ENCODE measurements at regions not wholly inside any gene's neighbourhood (a gene's known extent, or its start where the extent isn't known, plus 50 kb on each side); places are given as distances from the start of the nearest gene placed in this dataset.

DNA sequence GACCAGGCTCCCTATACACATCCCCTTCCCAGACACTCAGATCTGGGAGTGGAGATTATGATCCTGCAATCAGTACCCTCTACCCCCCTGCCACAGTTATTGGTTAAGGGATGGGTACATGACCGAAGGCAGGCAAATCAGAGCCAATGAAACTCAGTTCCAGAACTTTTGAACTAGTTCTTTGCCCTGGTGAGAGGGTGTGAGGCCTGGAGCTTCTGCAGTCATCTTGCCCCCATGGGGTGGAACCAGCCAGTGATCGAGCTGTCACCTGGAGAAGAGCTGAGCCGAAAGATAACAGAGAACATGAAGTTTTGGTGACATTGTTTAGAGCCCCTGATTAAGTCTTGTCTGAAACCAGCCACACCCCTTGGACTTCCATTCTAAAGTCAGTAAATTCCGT is 88.2 kb upstream of the DUSP5 start:
- H3K4me3 ChIP-seq (ENCODE audit: low read depth in 1 of 2, low read length in 2 of 2) = no peak overlapping the region
- peaks cover 0 to 15% of the 10 kb centered on the region in 2 donors for H3K4me1 ChIP-seq (ENCODE audit: control insufficient read depth in 1 of 2, insufficient read depth in 2 of 2, low read length in 2 of 2)
- no peak overlapping the region for H3K27ac ChIP-seq (ENCODE audit: low read length)
- H3K27me3 ChIP-seq (ENCODE audit: low read depth, low read length) = no peaks in the 10 kb centered on the region
- no peaks in the 10 kb centered on the region for H3K9me3 ChIP-seq (ENCODE audit: control insufficient read depth in 1 of 2, low read length in 2 of 2)
- no peaks in the 10 kb centered on the region for H3K36me3 ChIP-seq (ENCODE audit: control insufficient read depth in 1 of 2, insufficient read depth in 2 of 2, low read length in 2 of 2)

DNA sequence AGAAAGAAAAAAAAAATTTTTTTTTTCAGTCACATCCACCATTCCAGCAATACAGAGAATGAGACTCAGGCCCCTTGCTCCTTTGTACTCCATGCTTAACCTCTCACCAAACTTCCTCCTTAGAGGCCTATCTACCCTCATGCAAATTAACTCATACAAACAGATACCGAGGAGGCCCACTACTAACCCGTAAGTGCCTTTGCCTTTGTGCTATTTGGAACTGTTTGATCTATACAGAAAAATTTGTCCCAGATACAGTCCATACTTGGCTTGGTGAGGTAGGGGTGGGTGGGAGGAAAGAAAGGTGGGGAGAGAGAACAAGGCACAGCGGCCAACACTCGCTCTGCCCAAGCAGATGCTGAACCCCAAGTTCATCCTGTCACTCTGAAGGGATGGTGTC is 87.8 kb upstream of the DUSP5 start:
- Histone ChIP-seq H3K36me3 (ENCODE audit: control insufficient read depth in 1 of 2, insufficient read depth in 2 of 2, low read length in 2 of 2) (no peaks in the 10 kb centered on the region), H3K4me3 (ENCODE audit: low read depth in 1 of 2, low read length in 2 of 2) (no peak overlapping the region), H3K4me1 (ENCODE audit: control insufficient read depth in 1 of 2, insufficient read depth in 2 of 2, low read length in 2 of 2) (peaks cover 0 to 15% of the 10 kb centered on the region in 2 donors), H3K27ac (ENCODE audit: low read length) (peak overlapping the region; percentile 6), H3K9me3 (ENCODE audit: control insufficient read depth in 1 of 2, low read length in 2 of 2) (no peaks in the 10 kb centered on the region), H3K27me3 (ENCODE audit: low read depth, low read length) (no peaks in the 10 kb centered on the region)

- Histone ChIP-seq H3K4me1 (ENCODE audit: control insufficient read depth in 1 of 2, insufficient read depth in 2 of 2, low read length in 2 of 2) (peaks cover 0 to 15% of the 10 kb centered on the region in 2 donors), H3K9me3 (ENCODE audit: control insufficient read depth in 1 of 2, low read length in 2 of 2) (no peaks in the 10 kb centered on the region), H3K36me3 (ENCODE audit: control insufficient read depth in 1 of 2, insufficient read depth in 2 of 2, low read length in 2 of 2) (no peaks in the 10 kb centered on the region), H3K27me3 (ENCODE audit: low read depth, low read length) (no peaks in the 10 kb centered on the region), H3K4me3 (ENCODE audit: low read depth in 1 of 2, low read length in 2 of 2) (no peak overlapping the region), H3K27ac (ENCODE audit: low read length) (peak overlapping the region; percentile 6)
Measured at GRCh38 chr10:110410329-110411046, 87.2 kb upstream of the DUSP5 start.

DNA sequence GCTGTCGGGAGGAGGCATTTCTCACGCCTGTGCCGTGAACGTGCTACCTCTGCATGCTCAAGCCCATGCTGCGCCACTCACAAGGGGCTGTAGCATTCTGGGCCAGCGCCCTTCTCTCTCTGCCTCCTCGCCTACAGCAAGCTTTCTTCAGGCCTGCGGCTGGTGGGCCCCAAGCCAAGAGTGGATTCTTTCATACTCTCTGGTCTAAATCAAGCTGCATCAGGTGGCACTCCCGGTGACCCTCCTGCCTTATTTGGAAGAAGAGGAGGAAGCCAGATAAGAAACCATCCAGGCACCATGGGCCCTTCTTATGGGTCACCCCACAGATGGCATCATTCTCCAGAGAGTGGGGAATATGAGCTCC is 86.7 kb upstream of the DUSP5 start:
- no peaks in the 10 kb centered on the region for H3K36me3 ChIP-seq (ENCODE audit: control insufficient read depth in 1 of 2, insufficient read depth in 2 of 2, low read length in 2 of 2)
- H3K9me3 ChIP-seq (ENCODE audit: control insufficient read depth in 1 of 2, low read length in 2 of 2) = no peaks in the 10 kb centered on the region
- H3K4me1 ChIP-seq (ENCODE audit: control insufficient read depth in 1 of 2, insufficient read depth in 2 of 2, low read length in 2 of 2) = peaks cover 0 to 15% of the 10 kb centered on the region in 2 donors
- H3K27me3 ChIP-seq (ENCODE audit: low read depth, low read length) = no peaks in the 10 kb centered on the region
- H3K4me3 ChIP-seq (ENCODE audit: low read depth in 1 of 2, low read length in 2 of 2) = no peak overlapping the region
- H3K27ac ChIP-seq (ENCODE audit: low read length) = no peak overlapping the region

GRCh38 chr10:110413049-110413783 is 84.5 kb upstream of the DUSP5 start:
- no peaks in the 10 kb centered on the region for H3K27me3 ChIP-seq (ENCODE audit: low read depth, low read length)
- peaks cover 0 to 11% of the 10 kb centered on the region in 2 donors for H3K4me1 ChIP-seq (ENCODE audit: control insufficient read depth in 1 of 2, insufficient read depth in 2 of 2, low read length in 2 of 2)
- no peaks in the 10 kb centered on the region for H3K9me3 ChIP-seq (ENCODE audit: control insufficient read depth in 1 of 2, low read length in 2 of 2)
- no peak overlapping the region for H3K27ac ChIP-seq (ENCODE audit: low read length)
- H3K36me3 ChIP-seq (ENCODE audit: control insufficient read depth in 1 of 2, insufficient read depth in 2 of 2, low read length in 2 of 2) = no peaks in the 10 kb centered on the region
- no peak overlapping the region for H3K4me3 ChIP-seq (ENCODE audit: low read depth in 1 of 2, low read length in 2 of 2)

- no peak overlapping the region for H3K27ac ChIP-seq (ENCODE audit: low read length)
- H3K4me1 ChIP-seq (ENCODE audit: control insufficient read depth in 1 of 2, insufficient read depth in 2 of 2, low read length in 2 of 2) = peaks cover 0 to 11% of the 10 kb centered on the region in 2 donors
- H3K9me3 ChIP-seq (ENCODE audit: control insufficient read depth in 1 of 2, low read length in 2 of 2) = no peaks in the 10 kb centered on the region
- H3K27me3 ChIP-seq (ENCODE audit: low read depth, low read length) = no peaks in the 10 kb centered on the region
- no peaks in the 10 kb centered on the region for H3K36me3 ChIP-seq (ENCODE audit: control insufficient read depth in 1 of 2, insufficient read depth in 2 of 2, low read length in 2 of 2)
- H3K4me3 ChIP-seq (ENCODE audit: low read depth in 1 of 2, low read length in 2 of 2) = no peak overlapping the region
Measured at GRCh38 chr10:110413903-110414547, 83.7 kb upstream of the DUSP5 start.

DNA sequence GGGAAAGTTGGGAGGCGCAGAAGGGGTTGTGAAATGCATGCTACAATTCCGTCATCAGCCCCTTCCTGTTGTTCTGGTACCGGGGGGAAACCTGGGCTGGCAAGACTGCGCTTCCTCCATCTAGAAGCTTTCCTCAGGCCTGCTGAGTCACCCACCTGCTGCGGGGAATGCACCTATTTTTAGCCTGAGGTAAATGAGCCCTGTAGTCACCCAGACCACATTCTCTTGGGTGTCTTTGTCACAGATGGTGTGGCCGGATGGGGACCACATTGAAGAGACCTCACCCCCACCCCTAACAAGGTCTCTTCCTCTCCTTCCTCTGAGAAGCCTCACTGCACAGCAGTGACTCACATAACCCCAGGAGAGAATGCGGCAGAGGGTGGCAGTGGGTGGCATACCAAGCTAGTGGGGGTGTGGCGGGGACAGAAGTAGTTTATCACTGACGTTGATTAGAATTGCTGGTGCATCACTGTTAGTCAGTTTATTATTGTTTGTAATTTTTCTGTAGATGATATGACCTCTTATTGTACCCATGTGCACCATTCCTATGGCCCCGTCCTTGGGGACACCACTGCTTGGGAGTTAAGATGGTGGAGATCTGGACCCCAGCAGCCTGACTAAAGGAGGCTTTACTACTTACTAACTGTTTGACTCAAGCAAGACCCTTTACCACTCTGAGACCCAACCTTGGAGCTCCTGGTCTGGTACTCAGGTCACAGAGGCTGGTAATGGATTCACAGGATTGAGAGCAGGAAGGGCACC is 83.0 kb upstream of the DUSP5 start:
- Histone ChIP-seq H3K27ac (ENCODE audit: low read length) (no peak overlapping the region), H3K4me1 (ENCODE audit: control insufficient read depth in 1 of 2, insufficient read depth in 2 of 2, low read length in 2 of 2) (peaks cover 0 to 11% of the 10 kb centered on the region in 2 donors), H3K9me3 (ENCODE audit: control insufficient read depth in 1 of 2, low read length in 2 of 2) (no peaks in the 10 kb centered on the region), H3K4me3 (ENCODE audit: low read depth in 1 of 2, low read length in 2 of 2) (no peak overlapping the region), H3K36me3 (ENCODE audit: control insufficient read depth in 1 of 2, insufficient read depth in 2 of 2, low read length in 2 of 2) (no peaks in the 10 kb centered on the region), H3K27me3 (ENCODE audit: low read depth, low read length) (no peaks in the 10 kb centered on the region)

DNA sequence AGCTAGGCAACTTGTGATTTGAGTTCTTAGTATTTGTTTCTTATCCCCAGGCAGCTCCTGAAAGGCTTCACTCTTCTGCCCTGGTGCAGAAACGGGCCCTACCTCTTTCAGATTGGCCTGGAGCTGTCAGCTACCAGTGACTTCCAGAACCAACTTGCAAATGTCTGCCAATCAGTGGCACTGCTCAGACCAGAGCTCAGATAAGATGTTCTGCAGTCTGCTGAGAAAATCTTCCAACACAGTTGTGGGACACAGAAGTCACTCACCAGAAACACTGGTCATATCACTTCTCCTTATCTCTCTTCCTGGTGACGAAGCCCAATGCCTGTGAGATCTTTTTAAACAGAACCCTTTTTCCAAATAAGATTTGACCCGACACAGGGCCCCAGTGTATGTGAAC is 81.9 kb upstream of the DUSP5 start:
- no peak overlapping the region for H3K27ac ChIP-seq (ENCODE audit: low read length)
- H3K9me3 ChIP-seq (ENCODE audit: control insufficient read depth in 1 of 2, low read length in 2 of 2) = no peaks in the 10 kb centered on the region
- H3K4me3 ChIP-seq (ENCODE audit: low read depth in 1 of 2, low read length in 2 of 2) = no peak overlapping the region
- no peaks in the 10 kb centered on the region for H3K36me3 ChIP-seq (ENCODE audit: control insufficient read depth in 1 of 2, insufficient read depth in 2 of 2, low read length in 2 of 2)
- H3K4me1 ChIP-seq (ENCODE audit: control insufficient read depth in 1 of 2, insufficient read depth in 2 of 2, low read length in 2 of 2) = peaks cover 0 to 7% of the 10 kb centered on the region in 2 donors
- no peaks in the 10 kb centered on the region for H3K27me3 ChIP-seq (ENCODE audit: low read depth, low read length)

GRCh38 chr10:110416776-110417711 is 80.7 kb upstream of the DUSP5 start:
- Histone ChIP-seq H3K27me3 (ENCODE audit: low read depth, low read length) (no peaks in the 10 kb centered on the region), H3K36me3 (ENCODE audit: control insufficient read depth in 1 of 2, insufficient read depth in 2 of 2, low read length in 2 of 2) (no peaks in the 10 kb centered on the region), H3K4me1 (ENCODE audit: control insufficient read depth in 1 of 2, insufficient read depth in 2 of 2, low read length in 2 of 2) (no peaks in the 10 kb centered on the region), H3K4me3 (ENCODE audit: low read depth in 1 of 2, low read length in 2 of 2) (no peak overlapping the region), H3K27ac (ENCODE audit: low read length) (no peak overlapping the region), H3K9me3 (ENCODE audit: control insufficient read depth in 1 of 2, low read length in 2 of 2) (no peaks in the 10 kb centered on the region)

DNA sequence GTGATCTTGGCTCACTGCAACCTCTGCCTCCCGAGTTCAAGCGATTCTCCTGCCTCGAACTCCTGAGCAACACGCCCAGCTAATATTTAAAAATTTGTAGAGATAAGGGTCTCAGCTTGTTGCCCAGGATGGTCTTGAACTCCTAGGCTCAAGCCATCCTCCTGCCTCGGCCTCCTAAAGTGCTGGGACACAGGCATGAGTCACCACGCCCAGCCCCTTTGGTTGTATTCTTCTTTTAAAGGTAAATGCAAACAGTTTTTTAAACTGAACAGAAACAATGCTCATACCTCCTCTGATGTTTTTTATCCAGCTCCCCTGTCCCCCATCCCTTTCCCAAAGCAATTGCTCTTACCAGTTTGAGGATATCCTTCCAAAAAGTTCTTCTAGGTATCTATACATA is 79.5 kb upstream of the DUSP5 start:
- H3K4me3 ChIP-seq (ENCODE audit: low read depth in 1 of 2, low read length in 2 of 2) = no peak overlapping the region
- H3K9me3 ChIP-seq (ENCODE audit: control insufficient read depth in 1 of 2, low read length in 2 of 2) = no peaks in the 10 kb centered on the region
- H3K4me1 ChIP-seq (ENCODE audit: control insufficient read depth in 1 of 2, insufficient read depth in 2 of 2, low read length in 2 of 2) = no peaks in the 10 kb centered on the region
- H3K27me3 ChIP-seq (ENCODE audit: low read depth, low read length) = no peaks in the 10 kb centered on the region
- no peaks in the 10 kb centered on the region for H3K36me3 ChIP-seq (ENCODE audit: control insufficient read depth in 1 of 2, insufficient read depth in 2 of 2, low read length in 2 of 2)
- no peak overlapping the region for H3K27ac ChIP-seq (ENCODE audit: low read length)

Data from muscle layer of duodenum (tissue), 2 donors.